ENCODE measurements at regions not wholly inside any gene's neighbourhood (a gene's known extent, or its start where the extent isn't known, plus 50 kb on each side); places are given as distances from the start of the nearest gene placed in this dataset.
A peak's percentile ranks its signal among the peaks of the same experiment; 100 is the strongest.

GRCh38 chr2:186339716-186340115 lies 146.3 kb upstream of the ZC3H15 start:
- TF ChIP-seq POLR2A (IDR thresholded peaks at IDR 0.05) (no peak), CTCF (IDR thresholded peaks at IDR 0.05) (no peak)
- DNase-seq = no peak
- Histone ChIP-seq H3K27ac (no peak overlapping the region), H3K4me3 (no peak overlapping the region), H3K27me3 (no peaks in the 10 kb centered on the region), H3K4me1 (peaks cover 0 to 1% (median 0%) of the 10 kb centered on the region in 3 donors), H3K36me3 (no peaks in the 10 kb centered on the region), H3K9me3 (peaks cover 0 to 4% (median 0%) of the 10 kb centered on the region in 3 donors)
- 72 to 78% methylated on average over 1 of the region's 1 CpG for WGBS, 2 donors
- intact Hi-C loops (cut with DNase I) = no loop called here

GRCh38 chr2:186342029-186342428 lies 144.0 kb upstream of the ZC3H15 start:
- H3K36me3 ChIP-seq = no peaks in the 10 kb centered on the region
- H3K4me1 ChIP-seq = peaks cover 0 to 24% (median 3%) of the 10 kb centered on the region in 3 donors
- H3K27ac ChIP-seq = no peak overlapping the region
- WGBS, 2 donors = 71 to 88% methylated on average over 1 of the region's 1 CpG
- intact Hi-C loops (cut with DNase I) = no loop called here
- no peak overlapping the region for H3K4me3 ChIP-seq
- no peaks in the 10 kb centered on the region for H3K27me3 ChIP-seq
- TF ChIP-seq POLR2A (IDR thresholded peaks at IDR 0.05) (no peak), CTCF (IDR thresholded peaks at IDR 0.05) (no peak)
- peaks cover 0 to 4% (median 0%) of the 10 kb centered on the region in 3 donors for H3K9me3 ChIP-seq
- no peak for DNase-seq

- Histone ChIP-seq H3K36me3 (no peaks in the 10 kb centered on the region), H3K27ac (no peak overlapping the region), H3K9me3 (no peaks in the 10 kb centered on the region), H3K4me1 (peaks cover 0 to 54% (median 16%) of the 10 kb centered on the region in 3 donors), H3K27me3 (no peaks in the 10 kb centered on the region), H3K4me3 (no peak overlapping the region)
- no peak for DNase-seq
- TF ChIP-seq CTCF (IDR thresholded peaks at IDR 0.05) (no peak), POLR2A (IDR thresholded peaks at IDR 0.05) (no peak)
- intact Hi-C loops (cut with DNase I) = no loop called here
- 42 to 54% methylated on average over 5 of the region's 5 CpGs for WGBS, 2 donors
Observed at GRCh38 chr2:186345745-186346144, 140.3 kb upstream of the ZC3H15 start.

- no peak for DNase-seq
- H3K4me3 ChIP-seq = no peak overlapping the region
- H3K27me3 ChIP-seq = no peaks in the 10 kb centered on the region
- peak overlapping the region in 2 of 4 donors; percentile 51 to 56 for H3K27ac ChIP-seq
- H3K4me1 ChIP-seq = peaks cover 0 to 56% (median 16%) of the 10 kb centered on the region in 3 donors
- H3K9me3 ChIP-seq = no peaks in the 10 kb centered on the region
- intact Hi-C loops (cut with DNase I) = no loop called here
- TF ChIP-seq CTCF (IDR thresholded peaks at IDR 0.05) (no peak), POLR2A (IDR thresholded peaks at IDR 0.05) (no peak)
- no peaks in the 10 kb centered on the region for H3K36me3 ChIP-seq
Observed at GRCh38 chr2:186346216-186346615, 139.8 kb upstream of the ZC3H15 start.

GRCh38 chr2:186347472-186347871 lies 138.6 kb upstream of the ZC3H15 start:
- TF ChIP-seq POLR2A (IDR thresholded peaks at IDR 0.05) (no peak), CTCF (IDR thresholded peaks at IDR 0.05) (no peak)
- Histone ChIP-seq H3K9me3 (no peaks in the 10 kb centered on the region), H3K4me1 (peaks cover 0 to 62% (median 16%) of the 10 kb centered on the region in 3 donors), H3K27ac (peak overlapping the region in 2 of 4 donors; percentile 56 to 62), H3K27me3 (no peaks in the 10 kb centered on the region), H3K36me3 (no peaks in the 10 kb centered on the region), H3K4me3 (no peak overlapping the region)
- intact Hi-C loops (cut with DNase I) = no loop called here
- no peak for DNase-seq

All from esophagus squamous epithelium (tissue), 5 donors.